Colon (tissue), 2 donors: ENCODE measurements at regions not wholly inside any gene's neighbourhood (a gene's known extent, or its start where the extent isn't known, plus 50 kb on each side); places are given as distances from the start of the nearest gene placed in this dataset.
"Not testable (repeated sequence)": the region's sequence is repeated elsewhere in the genome, so short reads cannot be mapped to it uniquely, and the experiment has no call there.

Source experiments
- FAIRE-seq: peaks from 2 replicates; lab custom pipeline; 2012; peaks lifted over from hg19 to GRCh38; lab: Jason Lieb, UNC
- donor health status: control.
- donor health status: control.

- no peak for FAIRE-seq
Measured at GRCh38 chr1:234841710-234842231, 231.8 kb upstream of the IRF2BP2 start.

- no peak for FAIRE-seq
Measured at GRCh38 chr1:234841281-234841680, 231.3 kb upstream of the IRF2BP2 start.

- FAIRE-seq = no peak
Measured at GRCh38 chr1:234840843-234841242, 230.9 kb upstream of the IRF2BP2 start.

GRCh38 chr1:234840253-234840652 is 230.3 kb upstream of the IRF2BP2 start:
- no peak for FAIRE-seq

GRCh38 chr1:234839663-234840062 is 229.7 kb upstream of the IRF2BP2 start:
- FAIRE-seq = no peak

- no peak for FAIRE-seq
Measured at GRCh38 chr1:234838820-234839219, 228.8 kb upstream of the IRF2BP2 start.

GRCh38 chr1:234838182-234838581 is 228.2 kb upstream of the IRF2BP2 start:
- FAIRE-seq = no peak

GRCh38 chr1:234837713-234838112 is 227.7 kb upstream of the IRF2BP2 start:
- no peak for FAIRE-seq

GRCh38 chr1:234836776-234837357 is 226.9 kb upstream of the IRF2BP2 start:
- no peak for FAIRE-seq

- no peak for FAIRE-seq
Measured at GRCh38 chr1:234836045-234836681, 226.2 kb upstream of the IRF2BP2 start.

GRCh38 chr1:234835239-234835638 is 225.3 kb upstream of the IRF2BP2 start:
- FAIRE-seq = no peak

GRCh38 chr1:234833646-234834045 is 223.7 kb upstream of the IRF2BP2 start:
- FAIRE-seq = no peak

- FAIRE-seq = no peak
Measured at GRCh38 chr1:234833118-234833517, 223.1 kb upstream of the IRF2BP2 start.

- no peak for FAIRE-seq
Measured at GRCh38 chr1:234827656-234828055, 217.7 kb upstream of the IRF2BP2 start.

- no peak for FAIRE-seq
Measured at GRCh38 chr1:234827181-234827580, 217.2 kb upstream of the IRF2BP2 start.

GRCh38 chr1:234826352-234826751 is 216.4 kb upstream of the IRF2BP2 start:
- FAIRE-seq = no peak

GRCh38 chr1:234825498-234826165 is 215.7 kb upstream of the IRF2BP2 start:
- FAIRE-seq = no peak

- FAIRE-seq = not testable (repeated sequence)
Measured at GRCh38 chr1:234824836-234825235, 214.9 kb upstream of the IRF2BP2 start.

- FAIRE-seq = no peak
Measured at GRCh38 chr1:234823191-234824176, 213.5 kb upstream of the IRF2BP2 start.

GRCh38 chr1:234821840-234822239 is 211.9 kb upstream of the IRF2BP2 start:
- no peak for FAIRE-seq

- no peak for FAIRE-seq
Measured at GRCh38 chr1:234820597-234820996, 210.6 kb upstream of the IRF2BP2 start.

- not testable (repeated sequence) for FAIRE-seq
Measured at GRCh38 chr1:234819845-234820244, 209.9 kb upstream of the IRF2BP2 start.
